ENCODE measurements at regions not wholly inside any gene's neighbourhood (a gene's known extent, or its start where the extent isn't known, plus 50 kb on each side); places are given as distances from the start of the nearest gene placed in this dataset.

GRCh38 chr2:157077753-157078350, 179.7 kb upstream of the GALNT5 start:
- DNase-seq (ENCODE audit: extremely low read depth, insufficient read length) = no peak
- no peak for TF ChIP-seq CTCF (IDR thresholded peaks at IDR 0.05; ENCODE audit: insufficient read depth, low read length, poor library complexity, severe bottlenecking)
- Histone ChIP-seq H3K36me3 (ENCODE audit: control insufficient read depth, insufficient read depth, low read length) (no peaks in the 10 kb centered on the region), H3K27me3 (replicated peaks; ENCODE audit: control insufficient read depth, insufficient read depth, low read length) (no peaks in the 10 kb centered on the region), H3K4me3 (replicated peaks; ENCODE audit: low read depth, low read length) (no peak overlapping the region)

- H3K36me3 ChIP-seq (ENCODE audit: control insufficient read depth, insufficient read depth, low read length) = no peaks in the 10 kb centered on the region
- DNase-seq (ENCODE audit: extremely low read depth, insufficient read length) = no peak
- no peak overlapping the region for H3K4me3 ChIP-seq (replicated peaks; ENCODE audit: low read depth, low read length)
- H3K27me3 ChIP-seq (replicated peaks; ENCODE audit: control insufficient read depth, insufficient read depth, low read length) = no peaks in the 10 kb centered on the region
- TF ChIP-seq CTCF (IDR thresholded peaks at IDR 0.05; ENCODE audit: insufficient read depth, low read length, poor library complexity, severe bottlenecking) = no peak
Measured at GRCh38 chr2:157082950-157083349, 174.6 kb upstream of the GALNT5 start.

- TF ChIP-seq CTCF (IDR thresholded peaks at IDR 0.05; ENCODE audit: insufficient read depth, low read length, poor library complexity, severe bottlenecking) = no peak
Measured at GRCh38 chr2:157085522-157085921, 172.0 kb upstream of the GALNT5 start.

GRCh38 chr2:157087373-157088002, 170.0 kb upstream of the GALNT5 start:
- Histone ChIP-seq H3K27me3 (replicated peaks; ENCODE audit: control insufficient read depth, insufficient read depth, low read length) (no peaks in the 10 kb centered on the region), H3K4me3 (replicated peaks; ENCODE audit: low read depth, low read length) (no peak overlapping the region), H3K36me3 (ENCODE audit: control insufficient read depth, insufficient read depth, low read length) (no peaks in the 10 kb centered on the region)
- no peak for TF ChIP-seq CTCF (IDR thresholded peaks at IDR 0.05; ENCODE audit: insufficient read depth, low read length, poor library complexity, severe bottlenecking)
- no peak for DNase-seq (ENCODE audit: extremely low read depth, insufficient read length)

More at GRCh38 chr2:157085522-157085921, 172.0 kb upstream of the GALNT5 start:
- DNase-seq (ENCODE audit: extremely low read depth, insufficient read length) = no peak
- Histone ChIP-seq H3K27me3 (replicated peaks; ENCODE audit: control insufficient read depth, insufficient read depth, low read length) (no peaks in the 10 kb centered on the region), H3K4me3 (replicated peaks; ENCODE audit: low read depth, low read length) (no peak overlapping the region), H3K36me3 (ENCODE audit: control insufficient read depth, insufficient read depth, low read length) (no peaks in the 10 kb centered on the region)

GRCh38 chr2:157093666-157094065, 163.8 kb upstream of the GALNT5 start:
- no peak for TF ChIP-seq CTCF (IDR thresholded peaks at IDR 0.05; ENCODE audit: insufficient read depth, low read length, poor library complexity, severe bottlenecking)
- DNase-seq (ENCODE audit: extremely low read depth, insufficient read length) = no peak
- Histone ChIP-seq H3K4me3 (replicated peaks; ENCODE audit: low read depth, low read length) (no peak overlapping the region), H3K36me3 (ENCODE audit: control insufficient read depth, insufficient read depth, low read length) (no peaks in the 10 kb centered on the region), H3K27me3 (replicated peaks; ENCODE audit: control insufficient read depth, insufficient read depth, low read length) (no peaks in the 10 kb centered on the region)

Measured in GM06990 (cell line).